H1 (cell line): ENCODE measurements at regions not wholly inside any gene's neighbourhood (a gene's known extent, or its start where the extent isn't known, plus 50 kb on each side); places are given as distances from the start of the nearest gene placed in this dataset.

Source experiments
- CBX5 ChIP-seq: fragments of 300-800, 300-1000 bp; sonication (generic); IDR thresholded peaks from 2 replicates; pipeline ENCODE4 v1.7.1; 2016; ENCODE audit warnings: antibody characterized with exemption, low read length, low read depth
- CHD2 ChIP-seq: IDR thresholded peaks from 2 replicates; pipeline ENCODE4 v1.6.1; 2012; ENCODE audit warnings: low read length, improper control_type of control experiment
- EGR1 ChIP-seq: IDR thresholded peaks from 2 replicates; pipeline ENCODE4 v1.6.1; 2011; ENCODE audit warnings: low read depth, low read length, borderline replicate concordance
- FOSL1 ChIP-seq: IDR thresholded peaks from 2 replicates; pipeline ENCODE4 v1.6.1; 2011; ENCODE audit warnings: mild to moderate bottlenecking, low read depth, low read length, moderate library complexity; ENCODE audit not compliant: insufficient read depth
- GABPA ChIP-seq: IDR thresholded peaks from 2 replicates; pipeline ENCODE4 v1.6.1; 2011; ENCODE audit warnings: mild to moderate bottlenecking, low read length, moderate library complexity, borderline replicate concordance; ENCODE audit not compliant: insufficient read depth
- HDAC6 ChIP-seq: IDR thresholded peaks from one replicate; pipeline ENCODE4 v1.7.1; 2012; ENCODE audit warnings: low read depth, mild to moderate bottlenecking, inconsistent platforms, low read length, moderate library complexity
- KDM4A ChIP-seq: IDR thresholded peaks from one replicate; pipeline ENCODE4 v1.7.1; 2012; ENCODE audit warnings: low read depth, mild to moderate bottlenecking, moderate library complexity, low read length, inconsistent platforms; ENCODE audit not compliant: severe bottlenecking
- KDM5A ChIP-seq: fragments of 200-600 bp; IDR thresholded peaks from 2 replicates; pipeline ENCODE4 v1.7.1; 2012; ENCODE audit warnings: mild to moderate bottlenecking, low read length, inconsistent platforms, mixed read lengths
- SAP30 ChIP-seq: fragments of 300-600 bp; sonication (generic); IDR thresholded peaks from 2 replicates; pipeline ENCODE4 v1.7.1; 2012; ENCODE audit warnings: low read length, moderate library complexity, mild to moderate bottlenecking, inconsistent platforms; ENCODE audit not compliant: insufficient read depth, insufficient replicate concordance
- USF2 ChIP-seq: IDR thresholded peaks from 2 replicates; pipeline ENCODE4 v1.6.1; 2011; ENCODE audit warnings: low read length, improper control_type of control experiment
- TF ChIP-seq, protein P1 (sequence below): fragments of 300-600 bp; sonication (generic); IDR thresholded peaks from 2 replicates; pipeline ENCODE4 v1.7.1; 2012; ENCODE audit warnings: low read length, moderate library complexity, mild to moderate bottlenecking, inconsistent platforms; ENCODE audit not compliant: insufficient replicate concordance

- no peak for TF ChIP-seq KDM4A
- TF ChIP-seq FOSL1, result no peak
- TF ChIP-seq GABPA, result no peak
- TF ChIP-seq SAP30, result no peak
- TF ChIP-seq CBX5, result no peak
- no peak for TF ChIP-seq CHD2
- TF ChIP-seq HDAC6, result no peak
- TF ChIP-seq EGR1, result no peak
- peak; percentile 72 for TF ChIP-seq USF2
- TF ChIP-seq KDM5A, result no peak
- TF ChIP-seq, protein P1, sequence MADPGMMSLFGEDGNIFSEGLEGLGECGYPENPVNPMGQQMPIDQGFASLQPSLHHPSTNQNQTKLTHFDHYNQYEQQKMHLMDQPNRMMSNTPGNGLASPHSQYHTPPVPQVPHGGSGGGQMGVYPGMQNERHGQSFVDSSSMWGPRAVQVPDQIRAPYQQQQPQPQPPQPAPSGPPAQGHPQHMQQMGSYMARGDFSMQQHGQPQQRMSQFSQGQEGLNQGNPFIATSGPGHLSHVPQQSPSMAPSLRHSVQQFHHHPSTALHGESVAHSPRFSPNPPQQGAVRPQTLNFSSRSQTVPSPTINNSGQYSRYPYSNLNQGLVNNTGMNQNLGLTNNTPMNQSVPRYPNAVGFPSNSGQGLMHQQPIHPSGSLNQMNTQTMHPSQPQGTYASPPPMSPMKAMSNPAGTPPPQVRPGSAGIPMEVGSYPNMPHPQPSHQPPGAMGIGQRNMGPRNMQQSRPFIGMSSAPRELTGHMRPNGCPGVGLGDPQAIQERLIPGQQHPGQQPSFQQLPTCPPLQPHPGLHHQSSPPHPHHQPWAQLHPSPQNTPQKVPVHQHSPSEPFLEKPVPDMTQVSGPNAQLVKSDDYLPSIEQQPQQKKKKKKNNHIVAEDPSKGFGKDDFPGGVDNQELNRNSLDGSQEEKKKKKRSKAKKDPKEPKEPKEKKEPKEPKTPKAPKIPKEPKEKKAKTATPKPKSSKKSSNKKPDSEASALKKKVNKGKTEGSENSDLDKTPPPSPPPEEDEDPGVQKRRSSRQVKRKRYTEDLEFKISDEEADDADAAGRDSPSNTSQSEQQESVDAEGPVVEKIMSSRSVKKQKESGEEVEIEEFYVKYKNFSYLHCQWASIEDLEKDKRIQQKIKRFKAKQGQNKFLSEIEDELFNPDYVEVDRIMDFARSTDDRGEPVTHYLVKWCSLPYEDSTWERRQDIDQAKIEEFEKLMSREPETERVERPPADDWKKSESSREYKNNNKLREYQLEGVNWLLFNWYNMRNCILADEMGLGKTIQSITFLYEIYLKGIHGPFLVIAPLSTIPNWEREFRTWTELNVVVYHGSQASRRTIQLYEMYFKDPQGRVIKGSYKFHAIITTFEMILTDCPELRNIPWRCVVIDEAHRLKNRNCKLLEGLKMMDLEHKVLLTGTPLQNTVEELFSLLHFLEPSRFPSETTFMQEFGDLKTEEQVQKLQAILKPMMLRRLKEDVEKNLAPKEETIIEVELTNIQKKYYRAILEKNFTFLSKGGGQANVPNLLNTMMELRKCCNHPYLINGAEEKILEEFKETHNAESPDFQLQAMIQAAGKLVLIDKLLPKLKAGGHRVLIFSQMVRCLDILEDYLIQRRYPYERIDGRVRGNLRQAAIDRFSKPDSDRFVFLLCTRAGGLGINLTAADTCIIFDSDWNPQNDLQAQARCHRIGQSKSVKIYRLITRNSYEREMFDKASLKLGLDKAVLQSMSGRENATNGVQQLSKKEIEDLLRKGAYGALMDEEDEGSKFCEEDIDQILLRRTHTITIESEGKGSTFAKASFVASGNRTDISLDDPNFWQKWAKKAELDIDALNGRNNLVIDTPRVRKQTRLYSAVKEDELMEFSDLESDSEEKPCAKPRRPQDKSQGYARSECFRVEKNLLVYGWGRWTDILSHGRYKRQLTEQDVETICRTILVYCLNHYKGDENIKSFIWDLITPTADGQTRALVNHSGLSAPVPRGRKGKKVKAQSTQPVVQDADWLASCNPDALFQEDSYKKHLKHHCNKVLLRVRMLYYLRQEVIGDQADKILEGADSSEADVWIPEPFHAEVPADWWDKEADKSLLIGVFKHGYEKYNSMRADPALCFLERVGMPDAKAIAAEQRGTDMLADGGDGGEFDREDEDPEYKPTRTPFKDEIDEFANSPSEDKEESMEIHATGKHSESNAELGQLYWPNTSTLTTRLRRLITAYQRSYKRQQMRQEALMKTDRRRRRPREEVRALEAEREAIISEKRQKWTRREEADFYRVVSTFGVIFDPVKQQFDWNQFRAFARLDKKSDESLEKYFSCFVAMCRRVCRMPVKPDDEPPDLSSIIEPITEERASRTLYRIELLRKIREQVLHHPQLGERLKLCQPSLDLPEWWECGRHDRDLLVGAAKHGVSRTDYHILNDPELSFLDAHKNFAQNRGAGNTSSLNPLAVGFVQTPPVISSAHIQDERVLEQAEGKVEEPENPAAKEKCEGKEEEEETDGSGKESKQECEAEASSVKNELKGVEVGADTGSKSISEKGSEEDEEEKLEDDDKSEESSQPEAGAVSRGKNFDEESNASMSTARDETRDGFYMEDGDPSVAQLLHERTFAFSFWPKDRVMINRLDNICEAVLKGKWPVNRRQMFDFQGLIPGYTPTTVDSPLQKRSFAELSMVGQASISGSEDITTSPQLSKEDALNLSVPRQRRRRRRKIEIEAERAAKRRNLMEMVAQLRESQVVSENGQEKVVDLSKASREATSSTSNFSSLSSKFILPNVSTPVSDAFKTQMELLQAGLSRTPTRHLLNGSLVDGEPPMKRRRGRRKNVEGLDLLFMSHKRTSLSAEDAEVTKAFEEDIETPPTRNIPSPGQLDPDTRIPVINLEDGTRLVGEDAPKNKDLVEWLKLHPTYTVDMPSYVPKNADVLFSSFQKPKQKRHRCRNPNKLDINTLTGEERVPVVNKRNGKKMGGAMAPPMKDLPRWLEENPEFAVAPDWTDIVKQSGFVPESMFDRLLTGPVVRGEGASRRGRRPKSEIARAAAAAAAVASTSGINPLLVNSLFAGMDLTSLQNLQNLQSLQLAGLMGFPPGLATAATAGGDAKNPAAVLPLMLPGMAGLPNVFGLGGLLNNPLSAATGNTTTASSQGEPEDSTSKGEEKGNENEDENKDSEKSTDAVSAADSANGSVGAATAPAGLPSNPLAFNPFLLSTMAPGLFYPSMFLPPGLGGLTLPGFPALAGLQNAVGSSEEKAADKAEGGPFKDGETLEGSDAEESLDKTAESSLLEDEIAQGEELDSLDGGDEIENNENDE, result no peak
Measured at GRCh38 chr13:24040835-24041234, 119.7 kb upstream of the SPATA13 start (continued).
